Tibial nerve (tissue), 4 donors: ENCODE measurements at regions not wholly inside any gene's neighbourhood (a gene's known extent, or its start where the extent isn't known, plus 50 kb on each side); places are given as distances from the start of the nearest gene placed in this dataset.

Source experiments
- DNase-seq, 2 donors: peaks; one replicate each; pipeline ENCODE4 v3.0.0-alpha.2; 2019; ENCODE audit warnings: low spot score in 2 of 2
- H3K27ac ChIP-seq, 4 donors: fragments of 200-600 bp; sonication (generic) in 3 of 4; one replicate each; pipeline ENCODE4 v1.5.1; 2017 to 2019; ENCODE audit warnings: mild to moderate bottlenecking in 1 of 4
- H3K27me3 ChIP-seq, 2 donors: fragments of 200-600 bp; sonication (generic) in 1 of 2; one replicate each; pipeline versions ENCODE4 v1.5.1 to v1.6.0; 2017 to 2019
- H3K36me3 ChIP-seq, 3 donors: fragments of 200-600 bp; sonication (generic); one replicate each; pipeline ENCODE4 v1.5.1; 2018 to 2019
- H3K4me1 ChIP-seq, 4 donors: fragments of 200-600 bp; sonication (generic) in 3 of 4; one replicate each; pipeline ENCODE4 v1.5.1; 2017 to 2019
- H3K4me3 ChIP-seq, 4 donors: fragments of 200-600 bp; sonication (generic) in 3 of 4; one replicate each; pipeline ENCODE4 v1.5.1; 2017 to 2019; ENCODE audit warnings: mild to moderate bottlenecking in 1 of 4, moderate library complexity in 1 of 4
- H3K9me3 ChIP-seq, 4 donors: fragments of 200-600 bp; sonication (generic) in 3 of 4; one replicate each; pipeline ENCODE4 v1.5.1; 2017 to 2019
- CTCF ChIP-seq, 5 experiments: fragments of 200-600 bp in 3 of 5; fragments of 450-650 bp in 2 of 5; sonication (generic) in 3 of 5; IDR thresholded peaks; one replicate each; pipeline ENCODE4 v1.5.1; 2016 to 2019; ENCODE audit warnings: antibody characterized with exemption in 5 of 5, mild to moderate bottlenecking in 3 of 5, moderate library complexity in 2 of 5
- EP300 ChIP-seq, 2 donors: sonication (generic); formaldehyde crosslinking; IDR thresholded peaks; one replicate each; pipeline ENCODE4 v1.6.1; 2017; ENCODE audit warnings: antibody characterized with exemption in 2 of 2, mild to moderate bottlenecking in 1 of 2
- POLR2A ChIP-seq, 2 donors: fragments of 450-650 bp; IDR thresholded peaks; one replicate each; pipeline ENCODE4 v1.6.1; 2017; ENCODE audit warnings: antibody characterized with exemption in 2 of 2, mild to moderate bottlenecking in 2 of 2, moderate library complexity in 2 of 2
- WGBS, 2 donors: methylation state at CpG; one replicate each; pipeline ENCODE4 v1.1.5; 2018; 5-methylcytosine and 5-hydroxymethylcytosine counted together

- Histone ChIP-seq H3K27ac (no peak overlapping the region), H3K36me3 (no peaks in the 10 kb centered on the region), H3K9me3 (no peaks in the 10 kb centered on the region), H3K4me1 (peaks cover 0 to 10% (median 0%) of the 10 kb centered on the region in 4 donors), H3K4me3 (no peak overlapping the region), H3K27me3 (peaks cover 0 to 24% of the 10 kb centered on the region in 2 donors)
- WGBS, 2 donors: 24 to 47% methylated on average over 5 of the region's 6 CpGs
- TF ChIP-seq CTCF (IDR thresholded peaks at IDR 0.05) (no peak), POLR2A (IDR thresholded peaks at IDR 0.05) (no peak), EP300 (IDR thresholded peaks at IDR 0.05) (no peak)
- DNase-seq: no peak
Measured at GRCh38 chr1:37258068-37258467, 216.3 kb upstream of the ZC3H12A start.

GRCh38 chr1:37259019-37259418 lies 215.4 kb upstream of the ZC3H12A start:
- H3K27ac ChIP-seq: no peak overlapping the region
- H3K9me3 ChIP-seq: no peaks in the 10 kb centered on the region
- DNase-seq: no peak
- no peaks in the 10 kb centered on the region for H3K36me3 ChIP-seq
- no peak overlapping the region for H3K4me3 ChIP-seq
- peaks cover 0 to 10% (median 0%) of the 10 kb centered on the region in 4 donors for H3K4me1 ChIP-seq
- peaks cover 0 to 24% of the 10 kb centered on the region in 2 donors for H3K27me3 ChIP-seq
- TF ChIP-seq EP300 (IDR thresholded peaks at IDR 0.05) (no peak), POLR2A (IDR thresholded peaks at IDR 0.05) (no peak), CTCF (IDR thresholded peaks at IDR 0.05) (no peak)
- WGBS, 2 donors: 60 to 64% methylated on average over 2 of the region's 2 CpGs

- Histone ChIP-seq H3K27me3 (peaks cover 0 to 24% of the 10 kb centered on the region in 2 donors), H3K27ac (no peak overlapping the region), H3K9me3 (peaks cover 0 to 3% (median 0%) of the 10 kb centered on the region in 4 donors), H3K4me1 (no peaks in the 10 kb centered on the region), H3K4me3 (no peak overlapping the region), H3K36me3 (no peaks in the 10 kb centered on the region)
- WGBS, 2 donors: 74 to 78% methylated on average over 2 of the region's 2 CpGs
- no peak for TF ChIP-seq CTCF (IDR thresholded peaks at IDR 0.05)
- no peak for TF ChIP-seq EP300 (IDR thresholded peaks at IDR 0.05)
- TF ChIP-seq POLR2A (IDR thresholded peaks at IDR 0.05): no peak
- DNase-seq: no peak
Measured at GRCh38 chr1:37261129-37261528, 213.3 kb upstream of the ZC3H12A start.

GRCh38 chr1:37262439-37263170 lies 211.8 kb upstream of the ZC3H12A start:
- Histone ChIP-seq H3K9me3 (peaks cover 0 to 3% (median 0%) of the 10 kb centered on the region in 4 donors), H3K27ac (no peak overlapping the region), H3K36me3 (no peaks in the 10 kb centered on the region), H3K27me3 (peaks cover 0 to 11% of the 10 kb centered on the region in 2 donors), H3K4me1 (no peaks in the 10 kb centered on the region), H3K4me3 (no peak overlapping the region)
- 52 to 59% methylated on average over 6 of the region's 6 CpGs for WGBS, 2 donors
- TF ChIP-seq EP300 (IDR thresholded peaks at IDR 0.05) (no peak), CTCF (IDR thresholded peaks at IDR 0.05) (no peak), POLR2A (IDR thresholded peaks at IDR 0.05) (no peak)
- no peak for DNase-seq

GRCh38 chr1:37265156-37265555 lies 209.2 kb upstream of the ZC3H12A start:
- 89 to 92% methylated on average over 3 of the region's 3 CpGs for WGBS, 2 donors

More at GRCh38 chr1:37265156-37265555, 209.2 kb upstream of the ZC3H12A start:
- Histone ChIP-seq H3K27me3 (peaks cover 0 to 4% of the 10 kb centered on the region in 2 donors), H3K36me3 (no peaks in the 10 kb centered on the region), H3K9me3 (peaks cover 0 to 3% (median 0%) of the 10 kb centered on the region in 4 donors), H3K4me1 (no peaks in the 10 kb centered on the region), H3K27ac (no peak overlapping the region), H3K4me3 (no peak overlapping the region)
- DNase-seq: no peak
- TF ChIP-seq EP300 (IDR thresholded peaks at IDR 0.05) (no peak), POLR2A (IDR thresholded peaks at IDR 0.05) (no peak), CTCF (IDR thresholded peaks at IDR 0.05) (no peak)
